ENCODE measurements at regions not wholly inside any gene's neighbourhood (a gene's known extent, or its start where the extent isn't known, plus 50 kb on each side); places are given as distances from the start of the nearest gene placed in this dataset.

- H3K27ac ChIP-seq, result no peak overlapping the region
- DNase-seq, result no peak
- no peaks in the 10 kb centered on the region for H3K36me3 ChIP-seq (ENCODE audit: low read depth, missing control alignments)
- TF ChIP-seq POLR2A (IDR thresholded peaks at IDR 0.05), result no peak
- TF ChIP-seq CTCF (IDR thresholded peaks at IDR 0.05), result no peak
- no peak overlapping the region for H3K4me3 ChIP-seq
- WGBS, 2 donors, result 84 to 87% methylated on average over 7 of the region's 7 CpGs
- H3K4me1 ChIP-seq, result no peaks in the 10 kb centered on the region
- no peaks in the 10 kb centered on the region for H3K27me3 ChIP-seq
- no peaks in the 10 kb centered on the region for H3K9me3 ChIP-seq
- intact Hi-C loops (cut with DNase I; ENCODE audit: low total_unique reads), result no loop called here
Observed at GRCh38 chr1:5404412-5405203, 587.6 kb downstream of the NPHP4 start.

- no peaks in the 10 kb centered on the region for H3K4me1 ChIP-seq
- no peak for DNase-seq
- 85 to 100% methylated on average over 1 to 5 of the region's 5 CpGs for WGBS, 2 donors
- no peaks in the 10 kb centered on the region for H3K9me3 ChIP-seq
- no peak overlapping the region for H3K4me3 ChIP-seq
- H3K27me3 ChIP-seq, result no peaks in the 10 kb centered on the region
- H3K36me3 ChIP-seq (ENCODE audit: low read depth, missing control alignments), result no peaks in the 10 kb centered on the region
- no peak overlapping the region for H3K27ac ChIP-seq
- intact Hi-C loops (cut with DNase I; ENCODE audit: low total_unique reads), result no loop called here
- no peak for TF ChIP-seq POLR2A (IDR thresholded peaks at IDR 0.05)
Observed at GRCh38 chr1:5403935-5404334, 588.3 kb downstream of the NPHP4 start.

GRCh38 chr1:5402618-5403017 lies 589.6 kb downstream of the NPHP4 start:
- DNase-seq, result no peak
- Histone ChIP-seq H3K4me1 (no peaks in the 10 kb centered on the region), H3K27me3 (no peaks in the 10 kb centered on the region), H3K9me3 (no peaks in the 10 kb centered on the region), H3K27ac (no peak overlapping the region), H3K4me3 (no peak overlapping the region), H3K36me3 (ENCODE audit: low read depth, missing control alignments) (no peaks in the 10 kb centered on the region)
- WGBS, 2 donors, result 68% methylated on average over 10 of the region's 10 CpGs
- intact Hi-C loops (cut with DNase I; ENCODE audit: low total_unique reads), result no loop called here
- no peak for TF ChIP-seq POLR2A (IDR thresholded peaks at IDR 0.05)
- no peak for TF ChIP-seq CTCF (IDR thresholded peaks at IDR 0.05)

DNA sequence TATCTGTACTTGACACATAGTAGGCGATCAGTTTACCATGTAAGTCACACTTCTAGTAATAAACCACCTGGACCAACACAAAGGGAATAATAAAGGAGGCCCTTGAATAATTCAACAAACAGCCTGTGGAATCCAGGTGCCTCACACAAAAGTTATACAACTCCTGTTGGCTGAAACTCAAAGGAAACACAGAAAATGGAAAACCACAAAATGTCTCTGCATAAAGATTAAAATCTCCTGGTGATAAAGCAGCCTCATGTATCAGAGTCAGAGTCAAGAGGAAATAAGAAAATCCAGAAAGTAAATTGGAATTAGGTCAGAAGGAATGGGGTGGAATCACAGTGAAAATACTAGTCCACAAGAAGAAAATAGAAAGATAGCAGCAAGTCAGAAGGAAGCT lies 592.5 kb downstream of the NPHP4 start:
- 57 to 76% methylated on average over 1 of the region's 1 CpG for WGBS, 2 donors
- DNase-seq, result no peak
- Histone ChIP-seq H3K4me3 (no peak overlapping the region), H3K27ac (no peak overlapping the region), H3K36me3 (ENCODE audit: low read depth, missing control alignments) (no peaks in the 10 kb centered on the region), H3K9me3 (no peaks in the 10 kb centered on the region), H3K4me1 (no peaks in the 10 kb centered on the region), H3K27me3 (no peaks in the 10 kb centered on the region)
- TF ChIP-seq CTCF (IDR thresholded peaks at IDR 0.05), result no peak
- intact Hi-C loops (cut with DNase I; ENCODE audit: low total_unique reads), result no loop called here

- Histone ChIP-seq H3K36me3 (ENCODE audit: low read depth, missing control alignments) (no peaks in the 10 kb centered on the region), H3K27me3 (no peaks in the 10 kb centered on the region), H3K4me1 (no peaks in the 10 kb centered on the region), H3K9me3 (no peaks in the 10 kb centered on the region), H3K4me3 (no peak overlapping the region), H3K27ac (no peak overlapping the region)
- 87 to 88% methylated on average over 3 of the region's 3 CpGs for WGBS, 2 donors
- DNase-seq, result no peak
- TF ChIP-seq POLR2A (IDR thresholded peaks at IDR 0.05), result no peak
- no peak for TF ChIP-seq CTCF (IDR thresholded peaks at IDR 0.05)
- intact Hi-C loops (cut with DNase I; ENCODE audit: low total_unique reads), result no loop called here
Observed at GRCh38 chr1:5396593-5396992, 595.6 kb downstream of the NPHP4 start.
